ELR (cell line): ENCODE measurements at regions not wholly inside any gene's neighbourhood (a gene's known extent, or its start where the extent isn't known, plus 50 kb on each side); places are given as distances from the start of the nearest gene placed in this dataset.

ENCODE experiments used
- DNase-seq: peaks from one replicate; pipeline ENCODE4 v3.0.0-alpha.2; 2015; ENCODE audit warnings: low read depth

DNA sequence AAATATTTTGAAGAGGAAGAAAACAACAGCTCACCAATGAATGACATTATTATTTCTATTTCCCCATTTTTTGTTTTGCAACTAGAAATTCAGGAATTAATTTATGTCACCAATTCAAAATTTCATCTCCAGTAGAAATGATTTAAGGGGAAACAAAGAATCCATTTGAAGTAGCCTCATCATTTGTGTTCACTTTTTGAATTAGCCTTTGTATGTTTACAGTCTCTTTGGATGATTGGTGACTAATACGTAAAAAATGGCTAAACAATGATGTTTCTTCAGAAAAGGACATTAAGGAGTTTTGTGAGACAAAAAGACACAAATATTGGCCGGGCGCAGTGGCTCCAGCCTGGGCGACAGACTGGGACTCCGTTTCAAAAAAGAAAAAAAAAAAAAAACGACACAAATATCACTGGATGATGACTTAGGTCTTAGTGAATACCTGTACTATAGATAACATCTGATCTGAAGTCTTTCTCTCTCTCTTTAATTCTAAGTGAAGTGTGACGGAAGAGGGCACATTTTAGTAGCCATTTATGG lies 313.2 kb downstream of the PIK3C3 start:
- no peak for DNase-seq

DNA sequence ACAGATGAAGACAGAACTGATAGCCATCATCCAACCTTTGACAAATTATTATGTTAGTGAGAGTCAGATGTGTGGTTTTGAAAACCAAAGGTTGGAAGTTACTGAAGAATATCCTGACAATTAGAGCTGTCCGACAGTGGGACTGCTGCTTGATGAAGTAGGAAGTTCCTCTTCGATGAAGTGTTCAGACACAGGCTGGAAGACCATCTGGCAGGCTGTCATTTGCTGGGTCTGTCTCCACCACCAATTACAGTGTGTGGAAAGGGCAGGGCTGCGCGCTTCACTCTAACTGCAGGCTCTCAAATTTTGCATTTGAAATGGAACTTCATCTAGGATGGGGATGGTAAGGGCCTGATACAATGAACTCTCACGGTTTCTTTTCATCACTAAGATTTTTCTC lies 313.8 kb downstream of the PIK3C3 start:
- no peak for DNase-seq

DNA sequence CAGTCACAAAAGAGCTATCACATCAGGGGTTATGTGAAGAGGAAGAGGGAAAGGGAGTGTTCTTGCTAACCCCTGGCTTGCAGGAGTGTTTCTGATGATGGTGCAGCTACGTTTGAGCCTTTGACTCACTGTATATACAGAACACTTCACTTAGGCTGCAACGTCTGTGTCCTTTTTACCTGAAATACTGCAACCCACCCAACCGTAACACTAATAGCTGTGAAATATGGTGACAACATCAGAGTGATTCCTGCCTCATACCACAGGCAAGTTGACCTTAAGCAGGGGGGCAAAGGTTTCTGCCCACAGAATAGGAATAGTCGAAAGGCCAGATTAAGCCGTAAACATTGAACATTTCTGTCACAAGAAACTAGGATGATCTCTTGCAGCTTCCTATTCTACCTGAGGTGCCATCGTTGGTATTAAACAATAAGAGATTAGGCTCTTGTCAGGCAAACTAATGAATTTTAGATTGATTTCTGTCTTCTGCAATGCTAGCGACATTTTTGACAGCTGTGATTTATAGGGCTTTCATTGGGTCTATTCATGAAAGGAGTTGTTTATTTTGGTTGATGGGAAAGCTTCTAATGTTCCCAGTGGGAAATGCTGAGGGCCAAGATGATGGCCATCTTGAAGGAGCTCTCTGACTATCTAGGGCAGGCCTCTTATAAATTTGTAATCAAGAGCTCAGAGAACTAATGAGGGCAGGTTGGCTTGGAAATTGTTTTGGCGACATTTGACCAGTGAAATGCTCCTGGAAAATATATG lies 316.8 kb downstream of the PIK3C3 start:
- DNase-seq = no peak

DNA sequence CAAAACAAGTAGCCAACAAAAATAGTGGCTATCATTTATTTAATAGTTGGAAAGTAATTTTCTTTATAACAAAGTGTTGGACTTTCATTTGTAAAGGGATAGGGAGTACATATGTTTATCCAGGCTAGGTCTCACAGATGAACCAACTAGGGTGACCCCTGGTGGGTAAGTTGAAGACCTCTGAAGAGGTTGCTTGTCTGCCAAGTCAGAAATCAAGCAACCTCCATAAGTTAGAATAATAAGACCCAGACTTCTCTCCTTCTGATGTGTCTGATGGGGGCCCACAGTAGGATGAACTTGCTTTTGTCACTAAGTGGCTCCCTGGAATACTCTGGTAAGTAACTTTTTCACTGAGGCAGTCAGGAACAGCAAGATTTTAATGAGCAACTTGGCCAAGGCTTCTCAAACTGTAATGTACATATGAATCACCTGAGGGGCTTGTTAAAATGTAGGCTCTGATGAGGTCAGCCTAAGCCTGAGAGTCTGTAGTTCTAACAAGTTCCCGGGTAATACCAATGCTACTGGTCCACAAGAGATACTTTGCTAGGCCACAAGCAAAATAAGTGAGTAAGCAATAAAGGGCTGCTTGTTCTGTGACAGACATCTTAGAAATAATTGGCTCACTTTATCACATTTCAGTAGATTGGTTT lies 319.6 kb downstream of the PIK3C3 start:
- peak; percentile 21 for DNase-seq

DNA sequence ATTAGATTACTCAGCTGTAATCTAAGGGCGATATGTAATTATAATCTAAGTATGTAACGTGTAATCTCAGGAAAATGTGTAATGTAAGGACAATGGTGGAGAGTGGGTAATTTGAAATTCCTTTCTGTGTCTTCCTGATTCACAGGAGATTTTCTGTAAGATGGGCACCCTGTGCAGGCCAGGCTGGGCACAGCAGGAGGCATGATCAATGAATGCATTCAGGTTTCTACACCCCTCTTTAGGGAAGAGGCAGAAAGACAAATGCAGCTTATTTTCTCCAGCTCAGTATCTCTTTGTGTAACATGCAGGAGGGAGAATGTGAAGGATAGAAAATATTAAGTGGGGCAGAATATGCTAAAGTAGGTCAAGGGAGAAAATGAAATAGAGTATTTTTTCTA lies 320.1 kb downstream of the PIK3C3 start:
- DNase-seq = no peak

DNA sequence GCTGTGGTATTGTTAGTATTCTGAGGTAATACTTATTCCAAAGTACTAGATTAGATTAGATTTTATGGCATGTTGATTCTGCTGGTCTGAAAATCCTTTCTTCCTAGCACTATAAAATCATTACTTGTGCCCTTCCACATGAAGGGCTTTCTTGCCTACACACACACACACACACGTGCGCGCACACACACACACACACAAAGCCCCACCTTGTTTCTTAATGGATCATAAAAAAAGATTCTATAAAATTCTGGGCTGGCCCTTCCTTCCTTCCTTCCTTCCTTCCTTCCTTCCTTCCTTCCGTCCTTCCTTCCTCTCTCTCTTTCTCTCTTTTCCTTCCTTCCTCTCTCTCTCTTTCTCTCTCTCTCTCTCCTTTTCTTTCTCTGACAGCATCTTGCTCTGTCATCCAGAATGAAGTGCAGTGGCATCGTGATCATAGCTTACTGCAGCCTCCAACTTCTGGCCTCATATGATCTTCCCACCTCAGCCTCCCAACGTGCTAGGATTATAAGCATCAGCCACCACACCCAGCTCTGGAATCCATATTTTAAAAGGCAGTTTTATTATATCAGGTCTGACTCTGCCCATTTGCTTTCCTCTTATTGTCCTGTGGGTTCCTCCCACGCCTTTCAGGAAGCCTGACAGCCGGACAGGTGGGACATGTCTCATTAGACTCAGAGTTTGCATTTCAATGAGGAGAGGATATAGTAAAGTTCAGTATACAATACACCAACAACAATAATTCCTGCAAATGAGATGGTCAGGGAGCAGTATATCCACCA lies 321.1 kb downstream of the PIK3C3 start:
- DNase-seq = no peak

DNA sequence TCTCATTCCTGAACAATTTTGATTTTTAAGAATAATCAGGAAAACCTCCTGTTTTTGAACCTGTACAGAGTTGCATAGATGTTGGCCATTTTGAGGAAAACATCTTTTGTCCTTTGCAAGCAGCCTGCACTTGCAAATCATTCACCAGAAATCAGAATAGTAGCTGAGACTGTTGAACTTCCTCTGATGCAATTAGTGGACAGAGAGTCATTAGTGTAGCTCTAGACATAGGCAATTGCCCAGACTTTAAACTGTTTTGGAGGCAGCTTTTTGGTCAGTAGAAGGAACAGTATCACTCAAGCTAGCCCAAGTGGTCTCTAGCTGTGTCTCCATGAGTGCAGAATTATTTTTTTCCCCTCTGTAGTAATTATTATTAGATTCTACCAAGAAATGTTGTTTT lies 326.1 kb downstream of the PIK3C3 start:
- no peak for DNase-seq

DNA sequence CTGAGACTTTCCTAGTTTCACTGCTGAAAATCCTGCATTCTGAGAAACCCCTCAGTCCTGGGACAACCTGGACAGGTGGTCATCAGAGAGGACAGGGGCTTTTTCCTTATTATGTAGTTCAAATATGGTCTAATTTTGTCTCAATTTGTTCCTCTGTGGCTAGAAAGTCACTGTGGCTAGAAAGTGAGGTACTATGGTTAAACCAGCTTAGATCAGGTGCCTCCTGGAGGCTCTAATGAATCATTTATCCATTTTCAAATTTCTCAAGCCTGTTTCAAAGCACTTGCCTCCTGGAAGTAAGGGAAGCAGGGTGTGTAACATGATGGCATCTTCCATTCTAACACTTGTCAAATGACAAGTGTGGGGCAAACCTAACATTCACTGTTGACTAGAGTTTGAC lies 326.8 kb downstream of the PIK3C3 start:
- DNase-seq = no peak

DNA sequence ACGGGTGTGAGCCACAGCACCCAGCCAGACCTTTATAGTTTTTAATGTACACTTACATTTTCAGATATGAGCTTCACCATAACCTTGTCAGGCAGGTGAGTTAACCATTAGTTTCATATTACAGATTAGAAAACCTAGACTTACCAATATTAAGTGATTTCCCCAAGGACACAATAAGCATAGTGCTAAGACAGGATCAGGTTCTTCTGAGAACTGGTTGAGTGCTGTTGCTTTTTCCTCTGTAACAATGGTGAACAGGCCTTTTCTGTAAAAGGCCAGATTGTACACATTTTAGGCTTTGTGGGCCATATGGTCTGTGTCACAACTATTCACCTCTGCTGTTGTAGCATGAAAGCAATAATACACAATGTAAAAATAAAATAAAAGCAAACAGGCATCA lies 332.0 kb downstream of the PIK3C3 start:
- no peak for DNase-seq

DNA sequence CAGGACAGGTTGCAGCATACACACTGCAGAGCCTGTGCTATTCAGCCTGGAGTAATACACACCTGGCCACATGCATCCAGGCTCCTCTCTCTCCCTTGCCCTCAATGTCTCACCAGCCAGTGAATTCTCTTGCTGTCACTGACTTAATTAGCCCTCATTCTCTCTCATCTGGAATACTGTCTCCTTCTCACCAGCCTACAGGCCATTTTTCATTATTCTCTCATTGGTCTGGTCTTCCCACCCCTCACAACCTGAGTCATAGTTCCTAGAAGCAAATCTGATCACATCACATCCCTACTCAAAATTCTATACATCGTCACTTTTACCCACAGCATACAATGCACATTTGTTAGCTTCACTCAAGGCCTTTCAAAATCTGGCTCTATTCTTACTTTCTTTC lies 333.1 kb downstream of the PIK3C3 start:
- no peak for DNase-seq

DNA sequence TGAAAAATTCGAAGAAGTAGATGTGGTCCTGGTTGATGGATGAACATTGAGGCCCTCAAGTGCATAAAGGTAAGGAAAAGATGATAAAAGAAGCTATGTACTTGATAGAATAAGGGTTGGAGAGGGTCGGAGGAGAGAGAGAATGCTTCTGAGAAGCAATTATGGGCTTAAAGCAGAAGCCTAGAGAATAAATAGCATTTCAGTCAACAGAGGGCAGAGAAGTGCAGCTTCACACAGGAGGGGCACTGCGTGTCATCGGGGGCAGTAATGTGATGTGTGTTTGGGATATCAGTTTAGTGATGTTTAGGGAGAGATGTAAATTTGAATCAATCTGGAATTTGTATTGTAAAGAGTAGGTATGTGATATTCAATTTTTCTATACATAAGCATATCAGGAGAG lies 334.5 kb downstream of the PIK3C3 start:
- DNase-seq = no peak

DNA sequence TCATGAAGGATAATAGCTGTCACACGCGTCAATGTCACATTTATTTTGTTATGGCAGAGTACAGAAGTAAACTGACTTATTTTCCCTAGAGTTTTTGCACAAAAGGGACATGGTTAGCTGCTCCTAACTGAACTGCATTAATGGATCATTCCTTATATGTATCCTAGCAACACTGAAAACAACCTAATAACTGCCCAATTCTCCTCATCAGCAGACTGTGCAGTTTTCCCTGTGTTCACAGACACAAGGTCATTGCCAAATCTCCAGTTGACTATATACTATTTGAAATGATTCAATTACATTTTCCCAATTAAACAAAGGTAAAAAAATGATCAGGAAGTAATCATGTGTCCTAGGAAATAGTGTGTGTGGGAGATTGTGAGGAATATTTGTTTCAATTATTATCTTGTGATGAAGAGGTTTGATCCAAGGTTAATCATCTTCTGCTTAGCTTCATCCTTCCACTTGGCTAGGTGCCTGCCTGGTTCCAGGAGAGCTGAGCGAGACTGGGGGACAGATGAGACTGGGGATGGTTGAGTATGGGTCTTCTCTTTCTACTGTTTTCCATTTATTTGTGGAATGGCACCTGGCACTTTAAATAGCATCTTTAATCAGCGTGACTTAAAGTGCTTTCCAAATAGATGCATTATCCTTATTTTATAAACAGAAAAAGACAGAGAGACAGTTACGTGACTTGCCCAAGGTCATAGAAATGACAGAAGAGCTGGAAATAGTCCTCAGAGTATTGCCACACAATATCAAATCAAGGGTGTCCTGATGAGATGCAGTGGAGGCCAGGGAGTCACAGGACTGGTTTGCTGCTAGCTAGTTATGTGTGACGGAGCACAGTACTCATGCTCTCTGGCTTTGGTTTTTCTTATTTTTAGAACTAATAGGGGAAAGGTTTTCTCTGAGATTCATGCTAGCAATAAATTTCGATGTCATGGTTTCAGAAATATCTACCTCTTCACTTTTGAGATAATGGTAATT lies 335.6 kb downstream of the PIK3C3 start:
- no peak for DNase-seq

DNA sequence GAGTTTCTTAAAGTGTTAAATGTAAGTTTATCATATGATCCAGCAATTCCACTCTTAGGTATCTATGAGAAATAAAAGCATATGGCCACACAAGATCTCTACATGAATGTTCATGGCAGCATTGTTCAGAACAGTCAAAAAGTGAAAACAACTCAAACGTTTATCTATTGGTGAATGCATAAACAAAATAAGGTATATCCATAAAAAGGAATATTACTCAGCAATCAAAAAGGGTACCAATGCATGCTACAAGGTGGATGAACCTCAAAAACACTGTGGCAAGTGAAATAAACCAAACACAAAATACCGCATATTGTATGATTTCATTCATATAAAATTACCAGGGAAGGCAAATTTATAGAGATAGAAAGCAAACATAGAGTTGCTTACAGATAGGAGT lies 337.6 kb downstream of the PIK3C3 start:
- no peak for DNase-seq

DNA sequence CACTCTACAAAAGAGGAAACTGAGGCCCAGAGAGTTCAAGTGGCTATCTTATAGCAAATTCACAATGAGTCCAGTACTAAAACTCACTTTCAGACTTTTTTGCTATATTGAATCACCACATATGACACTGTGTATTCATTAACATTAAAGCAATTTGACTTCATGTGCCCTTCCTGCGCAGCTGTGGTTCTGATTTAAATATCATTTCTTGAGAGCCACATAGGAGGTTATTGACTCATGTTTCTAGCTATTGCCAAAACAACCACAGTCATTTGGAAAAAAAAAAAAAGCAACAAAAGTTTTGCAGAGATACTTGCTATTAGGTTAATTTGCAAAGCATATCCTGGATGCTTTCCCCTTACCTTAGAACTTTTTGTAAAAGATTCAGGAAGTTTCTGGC lies 341.2 kb downstream of the PIK3C3 start:
- DNase-seq = no peak

DNA sequence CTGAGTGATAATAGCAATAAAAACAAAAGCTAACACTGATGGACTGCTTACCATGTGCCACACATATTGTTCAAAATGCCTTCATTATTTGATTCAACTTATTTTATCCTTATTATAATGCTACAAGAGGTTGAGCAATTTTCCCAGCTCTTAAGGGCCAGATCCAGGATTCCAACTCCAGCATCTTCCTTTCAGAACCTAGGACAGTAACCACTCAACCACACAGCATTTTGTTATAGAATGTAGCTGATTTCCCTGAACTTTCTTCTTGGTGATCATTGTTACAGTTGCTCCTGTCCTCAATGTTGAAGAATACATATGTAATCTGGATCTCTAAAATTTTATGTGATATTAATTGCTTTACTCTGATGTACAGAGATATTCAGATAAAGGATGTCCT lies 341.7 kb downstream of the PIK3C3 start:
- no peak for DNase-seq

DNA sequence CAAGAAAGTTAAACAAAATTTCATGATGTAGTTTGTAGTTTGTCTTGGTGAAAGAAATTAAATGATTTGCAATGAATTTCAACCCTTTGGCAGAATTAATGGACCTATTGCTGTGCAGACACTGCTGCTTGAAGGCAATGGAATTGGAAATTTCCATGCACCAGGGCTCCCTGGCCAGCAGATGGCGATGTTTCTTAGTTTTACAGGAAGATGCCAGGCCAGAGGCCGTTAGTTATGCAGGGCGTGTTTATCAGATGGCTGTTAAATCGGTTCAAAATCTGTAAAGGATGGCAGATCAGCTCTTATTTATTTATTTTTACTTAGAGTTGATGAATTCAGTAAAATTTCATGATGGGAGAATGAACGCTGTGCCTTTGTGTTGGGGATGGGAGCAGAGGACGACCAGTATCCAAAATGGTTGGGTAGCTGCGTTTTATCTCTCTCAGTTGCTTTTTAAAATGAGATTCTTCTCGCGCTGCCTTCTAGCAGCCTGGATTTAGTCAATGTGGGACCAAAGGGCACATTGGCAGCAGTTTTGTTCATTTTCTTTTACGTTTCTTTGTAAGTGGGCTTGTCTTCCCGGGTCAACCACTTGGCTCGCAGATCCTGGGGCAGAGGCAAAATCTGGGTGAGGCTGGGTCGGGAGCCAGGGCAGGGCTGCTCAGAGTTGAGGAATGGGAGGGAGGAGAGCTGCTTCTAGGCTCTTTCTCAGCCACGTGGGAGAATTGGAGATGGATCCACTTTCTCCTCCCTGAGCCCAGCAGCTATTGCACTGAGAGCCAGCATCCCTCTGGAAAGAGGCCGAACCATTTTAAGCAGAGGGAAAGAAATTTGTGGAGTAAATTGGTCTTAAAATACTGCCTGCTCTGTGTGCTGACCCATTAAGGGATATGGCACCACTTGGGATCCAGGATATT lies 344.0 kb downstream of the PIK3C3 start:
- peak; percentile 63 for DNase-seq

DNA sequence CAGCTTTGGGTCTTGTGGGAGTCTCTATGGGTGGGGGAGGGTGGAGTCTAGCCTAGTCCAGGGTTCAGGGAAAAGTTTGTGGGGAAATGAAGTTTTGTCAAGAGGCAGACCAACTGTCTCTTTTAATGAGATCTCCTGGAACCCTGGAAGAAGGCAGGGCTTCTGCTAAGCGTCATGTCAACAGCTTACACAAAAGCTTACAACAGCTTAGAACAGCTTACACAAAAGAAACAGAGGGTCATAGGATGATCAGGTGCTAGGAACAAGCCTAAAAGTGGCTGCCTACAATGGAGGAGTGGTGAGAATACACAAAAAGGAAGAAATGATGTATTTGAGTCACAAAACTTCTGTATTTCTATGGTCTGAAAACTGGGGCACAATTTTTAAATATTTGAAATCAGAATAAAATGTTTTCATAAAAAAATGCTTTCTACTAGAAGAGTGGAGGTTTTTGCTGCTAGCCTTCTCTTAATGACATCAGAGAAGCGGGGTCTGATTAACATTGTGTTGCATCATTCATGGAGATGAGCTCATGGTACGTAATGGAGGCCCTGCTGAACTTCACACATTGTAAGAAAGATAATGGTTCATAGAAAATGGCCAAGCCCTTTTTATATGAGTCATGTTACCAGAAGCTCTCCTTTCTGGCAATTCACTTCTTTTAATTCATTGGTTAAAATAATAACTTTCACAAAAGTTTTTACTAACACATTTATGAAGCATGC lies 351.0 kb downstream of the PIK3C3 start:
- no peak for DNase-seq

DNA sequence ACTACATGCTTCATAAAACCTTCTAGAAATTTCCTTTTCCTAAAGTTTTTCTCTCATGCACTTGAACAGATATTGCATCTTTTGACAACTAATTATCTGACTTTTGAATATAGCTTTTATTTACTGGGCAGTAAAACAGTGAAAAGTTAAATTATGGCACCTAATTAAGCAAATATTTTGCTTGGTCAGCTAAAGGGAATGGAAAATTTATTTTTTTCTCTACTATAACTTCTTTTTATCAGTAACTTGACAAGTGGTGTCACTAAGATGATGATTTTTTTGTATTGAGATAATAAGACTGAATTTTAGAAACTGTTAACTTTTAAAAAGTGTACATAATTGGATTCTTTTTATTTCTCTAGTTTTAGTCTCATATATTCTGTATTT lies 351.6 kb downstream of the PIK3C3 start:
- no peak for DNase-seq

DNA sequence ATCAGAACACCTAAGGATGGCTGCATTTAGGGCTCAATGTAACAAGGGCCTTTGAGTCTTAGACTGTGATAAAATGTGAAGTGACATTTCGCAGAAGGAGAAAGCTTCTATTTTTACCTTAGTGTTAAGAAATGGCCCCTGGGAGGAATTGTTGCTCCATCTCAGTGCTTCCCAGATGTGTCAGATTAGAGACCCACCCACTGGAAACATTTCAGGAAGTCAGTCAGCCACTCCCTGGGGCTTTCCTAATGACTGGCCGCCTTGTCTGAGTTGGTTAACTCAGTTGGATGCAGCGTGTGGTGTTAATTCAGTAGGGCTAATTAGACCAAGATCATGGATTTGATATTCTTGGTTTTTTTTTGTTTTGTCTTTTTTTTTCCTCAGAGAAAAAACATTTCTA lies 355.9 kb downstream of the PIK3C3 start:
- no peak for DNase-seq

DNA sequence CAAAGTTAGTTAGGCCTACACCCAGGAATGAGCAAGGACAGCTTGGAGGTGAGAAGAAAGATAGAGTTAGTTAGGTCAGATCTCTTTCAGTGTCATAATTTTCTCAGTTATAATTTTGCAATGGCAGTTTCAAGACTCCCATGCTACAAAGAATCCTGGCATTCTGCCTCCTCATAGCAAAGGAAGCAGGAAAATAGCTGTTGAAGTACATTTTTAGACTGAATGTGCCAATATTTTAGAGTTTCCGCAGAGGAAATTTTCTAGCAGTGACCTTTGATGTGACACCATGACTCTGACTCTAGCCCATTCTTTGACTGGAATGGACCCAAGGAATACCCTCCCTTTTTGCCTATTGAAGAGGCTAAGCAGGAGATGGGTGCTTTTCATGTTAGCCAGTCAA lies 371.7 kb downstream of the PIK3C3 start:
- no peak for DNase-seq
